Urinary bladder (tissue), 3 donors: ENCODE measurements at regions not wholly inside any gene's neighbourhood (a gene's known extent, or its start where the extent isn't known, plus 50 kb on each side); places are given as distances from the start of the nearest gene placed in this dataset.
"Not testable (repeated sequence)": the region's sequence is repeated elsewhere in the genome, so short reads cannot be mapped to it uniquely, and the experiment has no call there.

Source experiments
- DNase-seq: peaks from one replicate; pipeline ENCODE4 v3.0.0-alpha.2; 2015; ENCODE audit errors: extremely low spot score
- H3K27ac ChIP-seq: one replicate; pipeline ENCODE4 v1.5.1; 2013; ENCODE audit warnings: low read depth, mild to moderate bottlenecking, moderate library complexity
- H3K36me3 ChIP-seq: one replicate; pipeline ENCODE4 v1.6.1; 2013; ENCODE audit warnings: mild to moderate bottlenecking, moderate library complexity; ENCODE audit not compliant: insufficient read depth
- H3K4me1 ChIP-seq: one replicate; pipeline ENCODE4 v1.6.1; 2013; ENCODE audit warnings: mild to moderate bottlenecking, moderate library complexity; ENCODE audit not compliant: insufficient read depth
- H3K4me3 ChIP-seq: one replicate; pipeline ENCODE4 v1.5.1; 2013; ENCODE audit warnings: low read depth, low read length
- WGBS: extraction: QIAGEN DNeasy Blood & Tissue Kit; methylation state at CpG from one replicate; pipeline ENCODE4 v1.1.7; 2013; 5-methylcytosine and 5-hydroxymethylcytosine counted together
- donor health status: healthy with polysubstance abuse.
- donor health status: healthy.

GRCh38 chr4:42778349-42778748, 114.2 kb upstream of the GRXCR1 start:
- Histone ChIP-seq H3K27ac (no peak overlapping the region), H3K4me3 (no peak overlapping the region), H3K4me1 (no peaks in the 10 kb centered on the region), H3K36me3 (no peaks in the 10 kb centered on the region)
- 66% methylated on average over 6 of the region's 6 CpGs for WGBS
- DNase-seq: no peak

GRCh38 chr4:42768125-42768748, 111.3 kb upstream of the ATP8A1 start:
- Histone ChIP-seq H3K4me1 (no peaks in the 10 kb centered on the region), H3K27ac (no peak overlapping the region), H3K36me3 (no peaks in the 10 kb centered on the region), H3K4me3 (no peak overlapping the region)
- DNase-seq: no peak
- WGBS: 62% methylated on average over 4 of the region's 4 CpGs

GRCh38 chr4:42767669-42768068, 110.8 kb upstream of the ATP8A1 start:
- no peaks in the 10 kb centered on the region for H3K4me1 ChIP-seq
- no peak overlapping the region for H3K27ac ChIP-seq
- DNase-seq: no peak
- no peaks in the 10 kb centered on the region for H3K36me3 ChIP-seq
- H3K4me3 ChIP-seq: no peak overlapping the region
- 77% methylated on average over 9 of the region's 9 CpGs for WGBS

- H3K27ac ChIP-seq: no peak overlapping the region
- DNase-seq: no peak
- H3K4me1 ChIP-seq: no peaks in the 10 kb centered on the region
- H3K36me3 ChIP-seq: no peaks in the 10 kb centered on the region
- H3K4me3 ChIP-seq: no peak overlapping the region
- WGBS: 48% methylated on average over 2 of the region's 2 CpGs
Observed at GRCh38 chr4:42761804-42762203, 104.9 kb upstream of the ATP8A1 start.

GRCh38 chr4:42754965-42755364, 98.1 kb upstream of the ATP8A1 start:
- WGBS: 57% methylated on average over 2 of the region's 2 CpGs
- H3K27ac ChIP-seq, H3K4me3 ChIP-seq, H3K4me1 ChIP-seq, DNase-seq, H3K36me3 ChIP-seq: not testable (repeated sequence)

- no peaks in the 10 kb centered on the region for H3K4me1 ChIP-seq
- H3K36me3 ChIP-seq: no peaks in the 10 kb centered on the region
- 96% methylated on average over 1 of the region's 1 CpG for WGBS
- H3K4me3 ChIP-seq: no peak overlapping the region
- DNase-seq: no peak
- H3K27ac ChIP-seq: no peak overlapping the region
Observed at GRCh38 chr4:42751587-42751986, 94.7 kb upstream of the ATP8A1 start.

- Histone ChIP-seq H3K27ac (no peak overlapping the region), H3K36me3 (no peaks in the 10 kb centered on the region), H3K4me1 (no peaks in the 10 kb centered on the region), H3K4me3 (no peak overlapping the region)
- no peak for DNase-seq
- WGBS: 41% methylated on average over 2 of the region's 2 CpGs
Observed at GRCh38 chr4:42750856-42751255, 94.0 kb upstream of the ATP8A1 start.

- no peak for DNase-seq
- no peaks in the 10 kb centered on the region for H3K36me3 ChIP-seq
- WGBS: 63% methylated on average over 1 of the region's 1 CpG
Observed at GRCh38 chr4:42750091-42750490, 93.2 kb upstream of the ATP8A1 start.

GRCh38 chr4:42747971-42748370, 91.1 kb upstream of the ATP8A1 start:
- Histone ChIP-seq H3K27ac (no peak overlapping the region), H3K4me1 (no peaks in the 10 kb centered on the region), H3K36me3 (no peaks in the 10 kb centered on the region), H3K4me3 (no peak overlapping the region)
- 82% methylated on average over 2 of the region's 2 CpGs for WGBS
- no peak for DNase-seq

More at GRCh38 chr4:42750091-42750490, 93.2 kb upstream of the ATP8A1 start:
- Histone ChIP-seq H3K4me3 (no peak overlapping the region), H3K27ac (no peak overlapping the region), H3K4me1 (no peaks in the 10 kb centered on the region)

- no peak for DNase-seq
- Histone ChIP-seq H3K4me1 (no peaks in the 10 kb centered on the region), H3K27ac (no peak overlapping the region)
Observed at GRCh38 chr4:42736527-42737195, 79.8 kb upstream of the ATP8A1 start.

GRCh38 chr4:42733380-42733779, 76.5 kb upstream of the ATP8A1 start:
- WGBS: 75% methylated on average over 2 of the region's 2 CpGs
- no peaks in the 10 kb centered on the region for H3K36me3 ChIP-seq
- no peaks in the 10 kb centered on the region for H3K4me1 ChIP-seq

More at GRCh38 chr4:42736527-42737195, 79.8 kb upstream of the ATP8A1 start:
- Histone ChIP-seq H3K36me3 (no peaks in the 10 kb centered on the region), H3K4me3 (no peak overlapping the region)
- WGBS: 93% methylated on average over 5 of the region's 5 CpGs

GRCh38 chr4:42732776-42733175, 75.9 kb upstream of the ATP8A1 start:
- H3K27ac ChIP-seq: no peak overlapping the region
- no peaks in the 10 kb centered on the region for H3K36me3 ChIP-seq
- 90% methylated on average over 5 of the region's 5 CpGs for WGBS
- no peak overlapping the region for H3K4me3 ChIP-seq
- DNase-seq: no peak
- no peaks in the 10 kb centered on the region for H3K4me1 ChIP-seq

More at GRCh38 chr4:42733380-42733779, 76.5 kb upstream of the ATP8A1 start:
- H3K27ac ChIP-seq: no peak overlapping the region
- DNase-seq: no peak
- H3K4me3 ChIP-seq: no peak overlapping the region

- no peak overlapping the region for H3K27ac ChIP-seq
- no peaks in the 10 kb centered on the region for H3K36me3 ChIP-seq
- no peak for DNase-seq
- H3K4me1 ChIP-seq: no peaks in the 10 kb centered on the region
- whole genome bisulfite sequencing: 65% methylated on average over 4 of the region's 4 CpGs
- H3K4me3 ChIP-seq: no peak overlapping the region
Observed at GRCh38 chr4:42729505-42730237, 72.8 kb upstream of the ATP8A1 start.

GRCh38 chr4:42724451-42724850, 67.5 kb upstream of the ATP8A1 start:
- no peak overlapping the region for H3K27ac ChIP-seq
- no peak for DNase-seq
- H3K36me3 ChIP-seq: no peaks in the 10 kb centered on the region
- H3K4me3 ChIP-seq: no peak overlapping the region
- H3K4me1 ChIP-seq: no peaks in the 10 kb centered on the region
- WGBS: 63% methylated on average over 3 of the region's 3 CpGs
